ENCODE measurements at regions not wholly inside any gene's neighbourhood (a gene's known extent, or its start where the extent isn't known, plus 50 kb on each side); places are given as distances from the start of the nearest gene placed in this dataset.

- H3K36me3 Mint-ChIP-seq = no peaks in the 10 kb centered on the region
- no peaks in the 10 kb centered on the region for H3K36me3 ChIP-seq (replicated peaks in 1 of 2; ENCODE audit: control insufficient read depth in 1 of 2, insufficient read depth in 2 of 2, low read length in 2 of 2)
- no peak overlapping the region for H3K4me2 ChIP-seq (replicated peaks; ENCODE audit: extremely low read depth, low read length, poor library complexity, severe bottlenecking)
- H3K27me3 ChIP-seq (ENCODE audit: control insufficient read depth in 2 of 2, insufficient read depth in 2 of 2, low read length in 2 of 2) = no peaks in the 10 kb centered on the region
- H3K4me3 Mint-ChIP-seq = no peak overlapping the region
- no CpG with 5 or more reads among the region's 7 CpGs for WGBS (ENCODE audit: insufficient coverage)
- TF ChIP-seq, protein P1, sequence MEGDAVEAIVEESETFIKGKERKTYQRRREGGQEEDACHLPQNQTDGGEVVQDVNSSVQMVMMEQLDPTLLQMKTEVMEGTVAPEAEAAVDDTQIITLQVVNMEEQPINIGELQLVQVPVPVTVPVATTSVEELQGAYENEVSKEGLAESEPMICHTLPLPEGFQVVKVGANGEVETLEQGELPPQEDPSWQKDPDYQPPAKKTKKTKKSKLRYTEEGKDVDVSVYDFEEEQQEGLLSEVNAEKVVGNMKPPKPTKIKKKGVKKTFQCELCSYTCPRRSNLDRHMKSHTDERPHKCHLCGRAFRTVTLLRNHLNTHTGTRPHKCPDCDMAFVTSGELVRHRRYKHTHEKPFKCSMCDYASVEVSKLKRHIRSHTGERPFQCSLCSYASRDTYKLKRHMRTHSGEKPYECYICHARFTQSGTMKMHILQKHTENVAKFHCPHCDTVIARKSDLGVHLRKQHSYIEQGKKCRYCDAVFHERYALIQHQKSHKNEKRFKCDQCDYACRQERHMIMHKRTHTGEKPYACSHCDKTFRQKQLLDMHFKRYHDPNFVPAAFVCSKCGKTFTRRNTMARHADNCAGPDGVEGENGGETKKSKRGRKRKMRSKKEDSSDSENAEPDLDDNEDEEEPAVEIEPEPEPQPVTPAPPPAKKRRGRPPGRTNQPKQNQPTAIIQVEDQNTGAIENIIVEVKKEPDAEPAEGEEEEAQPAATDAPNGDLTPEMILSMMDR (IDR thresholded peaks at IDR 0.05) = no peak
- no peak overlapping the region for H3K9ac ChIP-seq (ENCODE audit: insufficient read depth, low read length, poor library complexity, severe bottlenecking)
- H3K27me3 Mint-ChIP-seq (ENCODE audit: low read depth in 3 of 3) = peaks cover 3 to 5% (median 3%) of the 10 kb centered on the region in 3 donors
- intact Hi-C loops (cut with micrococcal nuclease) = no loop called here
- H3K4me3 ChIP-seq (replicated peaks in 1 of 3; ENCODE audit: low read depth in 2 of 3, low read length in 3 of 3) = no peak overlapping the region
- H3K27ac Mint-ChIP-seq = no peak overlapping the region
- no peaks in the 10 kb centered on the region for H4K20me1 ChIP-seq (ENCODE audit: insufficient read depth, low read length)
- no peaks in the 10 kb centered on the region for H3K4me1 ChIP-seq (ENCODE audit: control insufficient read depth in 1 of 2, insufficient read depth in 2 of 2, low read length in 2 of 2)
- no peak overlapping the region for H2AFZ ChIP-seq (ENCODE audit: insufficient read depth, low read depth, low read length, poor library complexity, severe bottlenecking)
- H3K9me3 Mint-ChIP-seq = peaks cover 0 to 6% (median 0%) of the 10 kb centered on the region in 7 donors
- no peaks in the 10 kb centered on the region for H3K79me2 ChIP-seq (ENCODE audit: insufficient read depth, low read length)
- DNase-seq = no peak
- H3K27ac ChIP-seq (ENCODE audit: low read depth in 1 of 2, low read length in 2 of 2) = no peak overlapping the region
- H3K4me1 Mint-ChIP-seq = peaks cover 3% of the 10 kb centered on the region
- H3K9me3 ChIP-seq (replicated peaks in 1 of 2; ENCODE audit: control insufficient read depth in 1 of 2, insufficient read depth in 1 of 2, low read length in 2 of 2) = no peaks in the 10 kb centered on the region
These were observed 59.7 kb downstream of the SCG2 start for GRCh38 chr2:223542501-223542900.

DNA sequence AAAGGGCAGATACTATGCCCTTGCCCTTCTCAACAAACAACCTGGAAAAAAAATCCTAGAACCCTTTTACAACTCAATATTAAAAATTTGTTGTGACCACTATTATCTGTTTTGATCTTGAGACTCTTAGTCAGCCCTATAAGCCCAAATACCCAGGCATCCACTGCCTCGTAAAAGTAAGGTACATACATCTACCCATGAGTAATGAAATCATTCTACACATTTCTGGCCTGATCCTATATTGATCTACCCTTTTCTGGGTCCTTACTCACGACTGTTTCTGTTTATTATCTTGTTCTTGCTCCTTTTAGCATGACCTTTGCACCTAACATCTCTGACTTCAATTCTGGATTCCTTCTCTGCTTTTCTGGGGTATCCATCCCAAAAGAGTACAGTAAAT lies 56.8 kb downstream of the SCG2 start:
- TF ChIP-seq, protein P1 (IDR thresholded peaks at IDR 0.05) = no peak
- Histone ChIP-seq H2AFZ (ENCODE audit: insufficient read depth, low read depth, low read length, poor library complexity, severe bottlenecking) (no peak overlapping the region), H4K20me1 (ENCODE audit: insufficient read depth, low read length) (no peaks in the 10 kb centered on the region), H3K4me2 (replicated peaks; ENCODE audit: extremely low read depth, low read length, poor library complexity, severe bottlenecking) (no peak overlapping the region), H3K36me3 (replicated peaks in 1 of 2; ENCODE audit: control insufficient read depth in 1 of 2, insufficient read depth in 2 of 2, low read length in 2 of 2) (no peaks in the 10 kb centered on the region), H3K4me1 (ENCODE audit: control insufficient read depth in 1 of 2, insufficient read depth in 2 of 2, low read length in 2 of 2) (no peaks in the 10 kb centered on the region), H3K9ac (ENCODE audit: insufficient read depth, low read length, poor library complexity, severe bottlenecking) (no peak overlapping the region), H3K9me3 (replicated peaks in 1 of 2; ENCODE audit: control insufficient read depth in 1 of 2, insufficient read depth in 1 of 2, low read length in 2 of 2) (no peaks in the 10 kb centered on the region), H3K27me3 (ENCODE audit: control insufficient read depth in 2 of 2, insufficient read depth in 2 of 2, low read length in 2 of 2) (no peaks in the 10 kb centered on the region), H3K27ac (ENCODE audit: low read depth in 1 of 2, low read length in 2 of 2) (no peak overlapping the region), H3K4me3 (replicated peaks in 1 of 3; ENCODE audit: low read depth in 2 of 3, low read length in 3 of 3) (no peak overlapping the region), H3K79me2 (ENCODE audit: insufficient read depth, low read length) (no peaks in the 10 kb centered on the region)
- Mint-ChIP-seq H3K27ac (no peak overlapping the region), H3K36me3 (no peaks in the 10 kb centered on the region), H3K9me3 (peaks cover 0 to 2% (median 0%) of the 10 kb centered on the region in 7 donors), H3K4me1 (no peaks in the 10 kb centered on the region), H3K27me3 (ENCODE audit: low read depth in 3 of 3) (peaks cover 3% of the 10 kb centered on the region in 3 donors), H3K4me3 (no peak overlapping the region)
- 85% methylated on average over 2 of the region's 2 CpGs for WGBS (ENCODE audit: insufficient coverage)
- intact Hi-C loops (cut with micrococcal nuclease) = no loop called here
- no peak for DNase-seq
